DND-41 (cell line): ENCODE measurements at regions not wholly inside any gene's neighbourhood (a gene's known extent, or its start where the extent isn't known, plus 50 kb on each side); places are given as distances from the start of the nearest gene placed in this dataset.

Source experiments
- EZH2 ChIP-seq: IDR thresholded peaks from 3 replicates; pipeline ENCODE4 v1.6.1; 2012; ENCODE audit warnings: borderline replicate concordance, low read depth, mild to moderate bottlenecking, moderate library complexity, low read length, inconsistent platforms; ENCODE audit not compliant: severe bottlenecking
- TF ChIP-seq, protein P1 (sequence below): IDR thresholded peaks from 2 replicates; pipeline ENCODE4 v1.5.1; 2012; ENCODE audit warnings: borderline replicate concordance, low read length, moderate library complexity, mild to moderate bottlenecking; ENCODE audit not compliant: poor library complexity, severe bottlenecking; ENCODE audit errors: extremely low read depth

DNA sequence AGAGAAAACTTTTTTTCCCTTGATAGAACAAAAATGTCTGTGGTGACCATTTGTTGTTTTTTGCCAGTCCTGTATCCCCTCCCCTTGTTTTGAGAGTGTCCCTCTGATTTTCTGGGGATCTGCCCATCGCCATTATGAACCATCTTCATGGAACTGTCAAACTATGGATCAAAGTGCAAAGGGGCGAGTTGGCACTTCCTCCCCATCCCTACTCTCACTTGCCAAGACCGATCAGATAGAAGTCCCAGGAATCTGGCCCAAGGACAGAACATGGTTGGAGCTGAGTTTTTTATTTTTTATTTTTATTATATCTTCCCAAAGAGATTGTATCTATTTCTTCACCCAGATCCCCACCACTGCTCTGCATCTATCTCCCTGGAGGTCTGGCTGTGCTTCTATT is 221.4 kb downstream of the IKZF2 start:
- TF ChIP-seq, protein P1, sequence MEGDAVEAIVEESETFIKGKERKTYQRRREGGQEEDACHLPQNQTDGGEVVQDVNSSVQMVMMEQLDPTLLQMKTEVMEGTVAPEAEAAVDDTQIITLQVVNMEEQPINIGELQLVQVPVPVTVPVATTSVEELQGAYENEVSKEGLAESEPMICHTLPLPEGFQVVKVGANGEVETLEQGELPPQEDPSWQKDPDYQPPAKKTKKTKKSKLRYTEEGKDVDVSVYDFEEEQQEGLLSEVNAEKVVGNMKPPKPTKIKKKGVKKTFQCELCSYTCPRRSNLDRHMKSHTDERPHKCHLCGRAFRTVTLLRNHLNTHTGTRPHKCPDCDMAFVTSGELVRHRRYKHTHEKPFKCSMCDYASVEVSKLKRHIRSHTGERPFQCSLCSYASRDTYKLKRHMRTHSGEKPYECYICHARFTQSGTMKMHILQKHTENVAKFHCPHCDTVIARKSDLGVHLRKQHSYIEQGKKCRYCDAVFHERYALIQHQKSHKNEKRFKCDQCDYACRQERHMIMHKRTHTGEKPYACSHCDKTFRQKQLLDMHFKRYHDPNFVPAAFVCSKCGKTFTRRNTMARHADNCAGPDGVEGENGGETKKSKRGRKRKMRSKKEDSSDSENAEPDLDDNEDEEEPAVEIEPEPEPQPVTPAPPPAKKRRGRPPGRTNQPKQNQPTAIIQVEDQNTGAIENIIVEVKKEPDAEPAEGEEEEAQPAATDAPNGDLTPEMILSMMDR: no peak
- TF ChIP-seq EZH2: no peak
